Vagina (tissue), 2 donors: ENCODE measurements at regions not wholly inside any gene's neighbourhood (a gene's known extent, or its start where the extent isn't known, plus 50 kb on each side); places are given as distances from the start of the nearest gene placed in this dataset.

Experiments used
- CTCF ChIP-seq, 3 experiments: fragments of 450-650 bp in 2 of 3; fragments of 200-600 bp in 1 of 3; sonication (generic) in 1 of 3; IDR thresholded peaks; one replicate each; pipeline ENCODE4 v1.5.1; 2017 to 2019; ENCODE audit warnings: antibody characterized with exemption in 3 of 3, mild to moderate bottlenecking in 2 of 3, moderate library complexity in 2 of 3
- POLR2A ChIP-seq, 2 donors: fragments of 450-650 bp; IDR thresholded peaks; one replicate each; pipeline ENCODE4 v1.6.1; 2017; ENCODE audit warnings: antibody characterized with exemption in 2 of 2, mild to moderate bottlenecking in 2 of 2, moderate library complexity in 2 of 2

- TF ChIP-seq CTCF (IDR thresholded peaks at IDR 0.05) (no peak), POLR2A (IDR thresholded peaks at IDR 0.05) (no peak)
These were observed 350.3 kb downstream of the ZIC3 start for GRCh38 chrX:137916090-137916746.
